ENCODE measurements at regions not wholly inside any gene's neighbourhood (a gene's known extent, or its start where the extent isn't known, plus 50 kb on each side); places are given as distances from the start of the nearest gene placed in this dataset.

DNA sequence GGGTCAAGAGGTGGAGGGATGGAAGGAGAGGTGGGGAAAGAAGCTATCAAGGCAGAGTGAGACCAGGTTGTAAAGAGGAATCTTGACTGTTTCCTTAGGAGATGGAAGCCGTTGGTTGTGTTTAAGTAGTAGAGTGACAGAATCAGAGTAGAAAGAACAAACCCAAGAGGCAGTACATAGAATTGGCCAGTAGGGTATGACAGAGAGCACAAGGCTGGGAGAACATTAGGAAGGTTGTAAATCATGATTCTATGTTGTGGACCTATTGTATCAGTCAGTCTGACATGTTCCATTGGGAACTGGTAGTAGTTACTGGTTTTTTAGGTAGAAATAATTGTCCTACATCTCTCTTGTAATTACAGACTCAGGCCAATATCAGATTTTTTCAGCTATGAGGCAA lies 486.9 kb upstream of the USP24 start:
- TF ChIP-seq CTCF (IDR thresholded peaks at IDR 0.05; ENCODE audit: low read depth, low read length) (peak; percentile 41), EZH2phosphoT487 (IDR thresholded peaks at IDR 0.05; ENCODE audit: low read depth) (no peak)

All from OCI-LY3 (cell line).